ENCODE measurements at regions not wholly inside any gene's neighbourhood (a gene's known extent, or its start where the extent isn't known, plus 50 kb on each side); places are given as distances from the start of the nearest gene placed in this dataset.

- TF ChIP-seq EZH2 (IDR thresholded peaks at IDR 0.05; ENCODE audit: borderline replicate concordance, low read depth, low read length, poor library complexity, severe bottlenecking) (no peak), CTCF (conservative IDR thresholded peaks at IDR 0.05; ENCODE audit: low read depth, low read length) (no peak)
Observed at GRCh38 chr2:128708106-128708816, 389.6 kb upstream of the HS6ST1 start.

Data from A673 (cell line).